ENCODE measurements at regions not wholly inside any gene's neighbourhood (a gene's known extent, or its start where the extent isn't known, plus 50 kb on each side); places are given as distances from the start of the nearest gene placed in this dataset.

- TF ChIP-seq, protein P1, sequence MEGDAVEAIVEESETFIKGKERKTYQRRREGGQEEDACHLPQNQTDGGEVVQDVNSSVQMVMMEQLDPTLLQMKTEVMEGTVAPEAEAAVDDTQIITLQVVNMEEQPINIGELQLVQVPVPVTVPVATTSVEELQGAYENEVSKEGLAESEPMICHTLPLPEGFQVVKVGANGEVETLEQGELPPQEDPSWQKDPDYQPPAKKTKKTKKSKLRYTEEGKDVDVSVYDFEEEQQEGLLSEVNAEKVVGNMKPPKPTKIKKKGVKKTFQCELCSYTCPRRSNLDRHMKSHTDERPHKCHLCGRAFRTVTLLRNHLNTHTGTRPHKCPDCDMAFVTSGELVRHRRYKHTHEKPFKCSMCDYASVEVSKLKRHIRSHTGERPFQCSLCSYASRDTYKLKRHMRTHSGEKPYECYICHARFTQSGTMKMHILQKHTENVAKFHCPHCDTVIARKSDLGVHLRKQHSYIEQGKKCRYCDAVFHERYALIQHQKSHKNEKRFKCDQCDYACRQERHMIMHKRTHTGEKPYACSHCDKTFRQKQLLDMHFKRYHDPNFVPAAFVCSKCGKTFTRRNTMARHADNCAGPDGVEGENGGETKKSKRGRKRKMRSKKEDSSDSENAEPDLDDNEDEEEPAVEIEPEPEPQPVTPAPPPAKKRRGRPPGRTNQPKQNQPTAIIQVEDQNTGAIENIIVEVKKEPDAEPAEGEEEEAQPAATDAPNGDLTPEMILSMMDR (IDR thresholded peaks at IDR 0.05; ENCODE audit: insufficient read depth, low read length), result no peak
- TF ChIP-seq POLR2AphosphoS5 (IDR thresholded peaks at IDR 0.05; ENCODE audit: low read depth) (no peak), SPI1 (IDR thresholded peaks at IDR 0.05; ENCODE audit: borderline replicate concordance, low read depth) (no peak)
- TF ChIP-seq, protein P2, sequence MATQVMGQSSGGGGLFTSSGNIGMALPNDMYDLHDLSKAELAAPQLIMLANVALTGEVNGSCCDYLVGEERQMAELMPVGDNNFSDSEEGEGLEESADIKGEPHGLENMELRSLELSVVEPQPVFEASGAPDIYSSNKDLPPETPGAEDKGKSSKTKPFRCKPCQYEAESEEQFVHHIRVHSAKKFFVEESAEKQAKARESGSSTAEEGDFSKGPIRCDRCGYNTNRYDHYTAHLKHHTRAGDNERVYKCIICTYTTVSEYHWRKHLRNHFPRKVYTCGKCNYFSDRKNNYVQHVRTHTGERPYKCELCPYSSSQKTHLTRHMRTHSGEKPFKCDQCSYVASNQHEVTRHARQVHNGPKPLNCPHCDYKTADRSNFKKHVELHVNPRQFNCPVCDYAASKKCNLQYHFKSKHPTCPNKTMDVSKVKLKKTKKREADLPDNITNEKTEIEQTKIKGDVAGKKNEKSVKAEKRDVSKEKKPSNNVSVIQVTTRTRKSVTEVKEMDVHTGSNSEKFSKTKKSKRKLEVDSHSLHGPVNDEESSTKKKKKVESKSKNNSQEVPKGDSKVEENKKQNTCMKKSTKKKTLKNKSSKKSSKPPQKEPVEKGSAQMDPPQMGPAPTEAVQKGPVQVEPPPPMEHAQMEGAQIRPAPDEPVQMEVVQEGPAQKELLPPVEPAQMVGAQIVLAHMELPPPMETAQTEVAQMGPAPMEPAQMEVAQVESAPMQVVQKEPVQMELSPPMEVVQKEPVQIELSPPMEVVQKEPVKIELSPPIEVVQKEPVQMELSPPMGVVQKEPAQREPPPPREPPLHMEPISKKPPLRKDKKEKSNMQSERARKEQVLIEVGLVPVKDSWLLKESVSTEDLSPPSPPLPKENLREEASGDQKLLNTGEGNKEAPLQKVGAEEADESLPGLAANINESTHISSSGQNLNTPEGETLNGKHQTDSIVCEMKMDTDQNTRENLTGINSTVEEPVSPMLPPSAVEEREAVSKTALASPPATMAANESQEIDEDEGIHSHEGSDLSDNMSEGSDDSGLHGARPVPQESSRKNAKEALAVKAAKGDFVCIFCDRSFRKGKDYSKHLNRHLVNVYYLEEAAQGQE (IDR thresholded peaks at IDR 0.05; ENCODE audit: insufficient replicate concordance, low read depth), result no peak
These were observed 64.4 kb upstream of the BMP2 start for GRCh38 chr20:6703047-6703446.

Data from HL-60 (cell line).